IMR-90 (cell line): ENCODE measurements at regions not wholly inside any gene's neighbourhood (a gene's known extent, or its start where the extent isn't known, plus 50 kb on each side); places are given as distances from the start of the nearest gene placed in this dataset.

ENCODE experiments used
- ATAC-seq: fragments of 200-7000 bp; cut with Tn5 transposase; 2 replicates; pipeline ENCODE4 v1.9.1; 2020; ENCODE audit warnings: low read depth, mild to moderate bottlenecking, moderate library complexity
- BruUV-seq: library from RNA; stranded (reverse); fragments of 400-500 nt; replicated peaks from 2 replicates; lab custom pipeline; 2021; lab: Mats Ljungman, UMichigan
- CTCF ChIA-PET: fragments of 300-600 bp; formaldehyde crosslinking; extraction: SDS; loops from one replicate; lab custom pipeline; 2021; ENCODE audit warnings: antibody characterized with exemption; lab: Yijun Ruan, JAX
- POLR2A ChIA-PET: fragments of 300-600 bp; sonication (Branson Sonifier 250); formaldehyde crosslinking; loops from one replicate; lab custom pipeline; 2022; ENCODE audit warnings: antibody characterized with exemption; ENCODE audit not compliant: unreplicated experiment; lab: Charles Lee
- DNase-seq: peaks from one replicate; pipeline ENCODE4 v3.0.0; 2013
- H2AFZ ChIP-seq: replicated peaks from 2 replicates; pipeline ENCODE3; 2013; ENCODE audit warnings: low read length, mild to moderate bottlenecking; ENCODE audit not compliant: poor library complexity
- H2AK5ac ChIP-seq: 2 replicates; pipeline ENCODE4 v1.6.1; 2013; ENCODE audit warnings: low read depth, low read length, inconsistent platforms
- H2AK9ac ChIP-seq: replicated peaks from 2 replicates; pipeline ENCODE3; 2013; ENCODE audit warnings: mild to moderate bottlenecking, low read depth, low read length, moderate library complexity; ENCODE audit not compliant: poor library complexity
- H2BK120ac ChIP-seq: 2 replicates; pipeline ENCODE4 v1.6.1; 2013; ENCODE audit warnings: low read depth, low read length, inconsistent platforms
- H2BK15ac ChIP-seq: 3 replicates; pipeline ENCODE4 v1.6.1; 2013; ENCODE audit warnings: low read depth, low read length, inconsistent platforms
- H2BK20ac ChIP-seq: 2 replicates; pipeline ENCODE4 v1.6.1; 2013; ENCODE audit warnings: low read depth, mild to moderate bottlenecking, inconsistent platforms, low read length, moderate library complexity
- H2BK5ac ChIP-seq: 2 replicates; pipeline ENCODE4 v1.6.1; 2013; ENCODE audit warnings: mild to moderate bottlenecking, low read depth, low read length, inconsistent platforms; ENCODE audit not compliant: poor library complexity, severe bottlenecking
- H3K14ac ChIP-seq: replicated peaks from 2 replicates; pipeline ENCODE4 v1.6.1; 2013; ENCODE audit warnings: low read depth, low read length, inconsistent platforms
- H3K18ac ChIP-seq: 2 replicates; pipeline ENCODE4 v1.6.1; 2013; ENCODE audit warnings: low read depth, low read length, control low read depth
- H3K23ac ChIP-seq: 2 replicates; pipeline ENCODE4 v1.6.1; 2013; ENCODE audit warnings: low read depth, low read length, inconsistent platforms
- H3K27ac ChIP-seq: 2 replicates; pipeline ENCODE4 v1.5.1; 2013; ENCODE audit warnings: mild to moderate bottlenecking, control low read depth, low read length; ENCODE audit not compliant: insufficient read depth
- H3K27me3 ChIP-seq: 2 replicates; pipeline ENCODE4 v1.6.1; 2013; ENCODE audit warnings: low read length; ENCODE audit not compliant: control insufficient read depth, insufficient read depth
- H3K36me3 ChIP-seq: 2 replicates; pipeline ENCODE4 v1.6.1; 2013; ENCODE audit warnings: low read length, mixed read lengths; ENCODE audit not compliant: control insufficient read depth, insufficient read depth
- H3K4ac ChIP-seq: 2 replicates; pipeline ENCODE4 v1.6.1; 2013; ENCODE audit warnings: low read depth, low read length, inconsistent platforms
- H3K4me1 ChIP-seq: 2 replicates; pipeline ENCODE4 v1.6.1; 2013; ENCODE audit warnings: low read length, mixed read lengths; ENCODE audit not compliant: control insufficient read depth, insufficient read depth
- H3K4me2 ChIP-seq: 2 replicates; pipeline ENCODE4 v1.6.1; 2013; ENCODE audit warnings: low read depth, mild to moderate bottlenecking, control low read depth, low read length, moderate library complexity
- H3K4me3 ChIP-seq: 2 replicates; pipeline ENCODE4 v1.5.1; 2013; ENCODE audit warnings: low read depth, mild to moderate bottlenecking, control low read depth, low read length, moderate library complexity; ENCODE audit not compliant: insufficient read depth
- H3K56ac ChIP-seq: 2 replicates; pipeline ENCODE4 v1.6.1; 2013; ENCODE audit warnings: low read length, inconsistent platforms; ENCODE audit not compliant: insufficient read depth; ENCODE audit errors: extremely low read depth
- H3K79me1 ChIP-seq, 2 experiments: 2 replicates each; pipeline ENCODE4 v1.6.1; 2013; ENCODE audit warnings: low read length in 2 of 2, inconsistent platforms in 1 of 2, low read depth in 1 of 2
- H3K9ac ChIP-seq: 2 replicates; pipeline ENCODE4 v1.6.1; 2013; ENCODE audit warnings: low read depth, low read length, control low read depth
- H3K9me1 ChIP-seq: 2 replicates; pipeline ENCODE4 v1.6.1; 2013; ENCODE audit warnings: low read length, inconsistent platforms; ENCODE audit not compliant: insufficient read depth
- H3K9me3 ChIP-seq: 2 replicates; pipeline ENCODE4 v1.6.1; 2013; ENCODE audit warnings: low read length; ENCODE audit not compliant: control insufficient read depth, insufficient read depth
- H4K20me1 ChIP-seq: 2 replicates; pipeline ENCODE4 v1.6.1; 2013; ENCODE audit warnings: low read length, inconsistent platforms; ENCODE audit not compliant: insufficient read depth
- H4K5ac ChIP-seq: 2 replicates; pipeline ENCODE4 v1.6.1; 2013; ENCODE audit warnings: mild to moderate bottlenecking, low read depth, low read length, control low read depth
- H4K8ac ChIP-seq, 2 experiments: 2 replicates each; pipeline ENCODE4 v1.6.1; 2013; ENCODE audit warnings: low read depth in 2 of 2, low read length in 2 of 2, control low read depth in 1 of 2, inconsistent platforms in 1 of 2
- H4K91ac ChIP-seq: 2 replicates; pipeline ENCODE4 v1.6.1; 2013; ENCODE audit warnings: low read depth, low read length, inconsistent platforms; ENCODE audit not compliant: insufficient read depth
- BHLHE40 ChIP-seq: fragments of 150-350 bp; IDR thresholded peaks from 2 replicates; pipeline ENCODE4 v1.6.1; 2016; ENCODE audit warnings: mild to moderate bottlenecking, low read depth, low read length
- CHD1 ChIP-seq: IDR thresholded peaks from 2 replicates; pipeline ENCODE4 v1.6.1; 2012; ENCODE audit warnings: low read depth, low read length, improper control_type of control experiment
- FOS ChIP-seq: fragments of 150-350 bp; IDR thresholded peaks from 2 replicates; pipeline ENCODE4 v1.6.1; 2016; ENCODE audit warnings: low read depth, low read length
- MAFK ChIP-seq: IDR thresholded peaks from 2 replicates; pipeline ENCODE4 v1.6.1; 2012; ENCODE audit warnings: low read depth, low read length, improper control_type of control experiment
- MAZ ChIP-seq: IDR thresholded peaks from 2 replicates; pipeline ENCODE4 v1.6.1; 2012; ENCODE audit warnings: low read depth, mild to moderate bottlenecking, low read length, improper control_type of control experiment, moderate library complexity, borderline replicate concordance
- POLR2A ChIP-seq: IDR thresholded peaks from 2 replicates; pipeline ENCODE4 v1.6.1; 2012; ENCODE audit warnings: mild to moderate bottlenecking, low read depth, low read length
- RAD21 ChIP-seq: IDR thresholded peaks from 2 replicates; pipeline ENCODE4 v1.6.1; 2012; ENCODE audit warnings: low read length, improper control_type of control experiment
- whole genome bisulfite sequencing, 2 experiments: methylation state at CpG; one replicate each; pipeline versions ENCODE4 v1.1.5 to v1.1.7; 2013; ENCODE audit warnings: missing lambda C conversion rate in 2 of 2; ENCODE audit not compliant: insufficient read length in 1 of 2; ENCODE audit errors: extremely low coverage in 2 of 2; 5-methylcytosine and 5-hydroxymethylcytosine counted together
- dilution Hi-C: fragments of 300-500 bp; cut with HindIII; formaldehyde crosslinking; loops from one replicate; pipeline ENCODE4 v1.14.3; 2018; ENCODE audit warnings: low sequenced_read_pairs; ENCODE audit not compliant: unreplicated experiment
- in situ Hi-C: fragments of 300-500 bp; cut with MboI; formaldehyde crosslinking; loops from 3 replicates; pipeline ENCODE4 v1.14.3; 2019; ENCODE audit warnings: low sequenced_read_pairs, inconsistent platforms, mixed read lengths
- intact Hi-C: fragments of 100-400 bp; cut with micrococcal nuclease; formaldehyde crosslinking; loops from 2 replicates; pipeline ENCODE4 v1.10.0; 2022
- TF ChIP-seq, protein P1 (sequence below): fragments of 150-350 bp; IDR thresholded peaks from 2 replicates; pipeline ENCODE4 v1.6.1; 2017; ENCODE audit warnings: mild to moderate bottlenecking, antibody characterized with exemption, low read length, low read depth

DNA sequence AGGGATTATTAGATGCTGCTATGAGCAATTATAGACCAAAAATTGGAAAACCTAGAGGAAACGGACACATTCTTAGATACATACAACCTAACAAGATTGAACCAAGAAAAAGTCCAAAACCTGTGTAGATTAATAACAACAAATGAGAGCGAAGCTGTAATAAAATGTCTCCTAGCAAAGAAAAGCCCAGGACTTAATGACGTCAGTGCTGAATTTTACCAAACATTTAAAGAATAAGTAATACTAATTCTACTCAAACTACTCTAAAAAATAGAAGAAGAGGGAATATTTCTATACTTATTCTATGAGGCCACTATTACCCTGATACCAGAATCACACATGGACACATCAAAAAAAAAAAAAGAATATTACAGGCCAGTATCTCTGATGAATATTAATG, 309.5 kb upstream of the ANO5 start:
- H4K91ac ChIP-seq = no peak overlapping the region
- no peak for DNase-seq
- no peaks in the 10 kb centered on the region for H3K27me3 ChIP-seq
- no peak overlapping the region for H2BK15ac ChIP-seq
- no peak overlapping the region for H2BK20ac ChIP-seq
- H4K5ac ChIP-seq = no peak overlapping the region
- no peak overlapping the region for H2BK5ac ChIP-seq
- H3K14ac ChIP-seq = no peak overlapping the region
- no peak overlapping the region for H4K8ac ChIP-seq
- no peaks in the 10 kb centered on the region for H3K36me3 ChIP-seq
- intact Hi-C loops = no loop called here
- in situ Hi-C loops = no loop called here
- no peaks in the 10 kb centered on the region for H4K20me1 ChIP-seq
- TF ChIP-seq POLR2A (no peak), MAZ (no peak), CHD1 (no peak), RAD21 (no peak), FOS (no peak), MAFK (no peak), BHLHE40 (no peak)
- TF ChIP-seq, protein P1, sequence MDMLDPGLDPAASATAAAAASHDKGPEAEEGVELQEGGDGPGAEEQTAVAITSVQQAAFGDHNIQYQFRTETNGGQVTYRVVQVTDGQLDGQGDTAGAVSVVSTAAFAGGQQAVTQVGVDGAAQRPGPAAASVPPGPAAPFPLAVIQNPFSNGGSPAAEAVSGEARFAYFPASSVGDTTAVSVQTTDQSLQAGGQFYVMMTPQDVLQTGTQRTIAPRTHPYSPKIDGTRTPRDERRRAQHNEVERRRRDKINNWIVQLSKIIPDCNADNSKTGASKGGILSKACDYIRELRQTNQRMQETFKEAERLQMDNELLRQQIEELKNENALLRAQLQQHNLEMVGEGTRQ = no peak
- no CpG with 5 or more reads among the region's 3 CpGs for WGBS, 2 experiments
- dilution Hi-C loops = no loop called here
- CTCF ChIA-PET = no interaction called here
- POLR2A ChIA-PET = no interaction called here
- H3K79me1 ChIP-seq = no peaks in the 10 kb centered on the region
- no TSS peak for BruUV-seq
- no peak overlapping the region for H3K56ac ChIP-seq
- no peak overlapping the region for H3K27ac ChIP-seq
- H2AFZ ChIP-seq = no peak overlapping the region
- H2AK5ac ChIP-seq = no peak overlapping the region
- no peak overlapping the region for H3K4ac ChIP-seq
- no peak overlapping the region for H2AK9ac ChIP-seq
- H2BK120ac ChIP-seq = no peak overlapping the region
- no peak overlapping the region for H3K4me2 ChIP-seq
- no peak overlapping the region for H3K9ac ChIP-seq
- no peak overlapping the region for H3K23ac ChIP-seq
- H3K4me3 ChIP-seq = no peak overlapping the region
- H3K9me1 ChIP-seq = no peaks in the 10 kb centered on the region
- H3K4me1 ChIP-seq = no peaks in the 10 kb centered on the region
- ATAC-seq = no peak
- no peak overlapping the region for H3K18ac ChIP-seq
- H3K9me3 ChIP-seq = no peaks in the 10 kb centered on the region
